ENCODE measurements at regions not wholly inside any gene's neighbourhood (a gene's known extent, or its start where the extent isn't known, plus 50 kb on each side); places are given as distances from the start of the nearest gene placed in this dataset.

GRCh38 chr12:77274926-77275325 is 209.6 kb upstream of the E2F7 start:
- no peak for DNase-seq
- peaks cover 0 to 2% (median 0%) of the 10 kb centered on the region in 8 donors for H3K9me3 Mint-ChIP-seq
- Histone ChIP-seq H3K9me3 (ENCODE audit: control insufficient read depth in 1 of 2, low read length in 2 of 2) (no peaks in the 10 kb centered on the region), H3K4me3 (ENCODE audit: low read length in 2 of 2) (no peak overlapping the region), H3K27ac (ENCODE audit: low read depth, low read length) (no peak overlapping the region), H3K4me1 (ENCODE audit: insufficient read depth, low read length) (no peaks in the 10 kb centered on the region), H3K27me3 (ENCODE audit: insufficient read depth, low read length) (no peaks in the 10 kb centered on the region), H3K36me3 (ENCODE audit: insufficient read depth, low read length) (no peaks in the 10 kb centered on the region)
- no peaks in the 10 kb centered on the region for H3K36me3 Mint-ChIP-seq
- no peaks in the 10 kb centered on the region for H3K4me1 Mint-ChIP-seq
- POLR2A ChIA-PET (ENCODE audit: partially characterized antibody): no interaction called here
- CTCF ChIA-PET (ENCODE audit: partially characterized antibody): no interaction called here
- H3K27ac Mint-ChIP-seq: no peak overlapping the region
- H3K4me3 Mint-ChIP-seq: no peak overlapping the region
- intact Hi-C loops (cut with micrococcal nuclease): no loop called here
- no peaks in the 10 kb centered on the region for H3K27me3 Mint-ChIP-seq

DNA sequence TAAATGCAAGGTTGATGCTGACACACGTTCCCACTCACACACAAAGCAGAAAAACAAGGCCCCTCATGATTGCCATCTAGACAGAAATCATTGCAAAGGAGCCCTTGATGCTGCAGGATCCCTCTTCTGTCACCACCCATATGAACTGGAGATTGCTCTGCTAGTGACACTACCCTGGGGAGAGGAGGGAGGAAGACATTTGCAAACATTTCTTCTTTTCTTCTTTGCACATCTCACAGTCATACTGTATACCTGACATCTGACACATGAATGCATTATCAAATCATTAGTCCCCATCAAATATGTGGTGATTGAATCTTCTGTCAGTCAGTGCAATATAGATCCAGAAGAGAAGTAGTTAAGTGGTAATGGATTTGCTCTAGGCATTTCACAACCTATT is 208.5 kb upstream of the E2F7 start:
- Histone ChIP-seq H3K4me1 (ENCODE audit: insufficient read depth, low read length) (no peaks in the 10 kb centered on the region), H3K36me3 (ENCODE audit: insufficient read depth, low read length) (no peaks in the 10 kb centered on the region), H3K27me3 (ENCODE audit: insufficient read depth, low read length) (no peaks in the 10 kb centered on the region), H3K4me3 (ENCODE audit: low read length in 2 of 2) (no peak overlapping the region), H3K9me3 (ENCODE audit: control insufficient read depth in 1 of 2, low read length in 2 of 2) (no peaks in the 10 kb centered on the region), H3K27ac (ENCODE audit: low read depth, low read length) (no peak overlapping the region)
- Mint-ChIP-seq H3K4me1 (no peaks in the 10 kb centered on the region), H3K9me3 (peaks cover 0 to 2% (median 0%) of the 10 kb centered on the region in 8 donors), H3K27ac (no peak overlapping the region), H3K27me3 (no peaks in the 10 kb centered on the region), H3K36me3 (no peaks in the 10 kb centered on the region), H3K4me3 (no peak overlapping the region)
- DNase-seq: no peak
- ChIA-PET POLR2A (ENCODE audit: partially characterized antibody) (no interaction called here), CTCF (ENCODE audit: partially characterized antibody) (no interaction called here)
- intact Hi-C loops (cut with micrococcal nuclease): no loop called here

GRCh38 chr12:77256956-77257355 is 191.6 kb upstream of the E2F7 start:
- DNase-seq: no peak
- H3K27ac ChIP-seq (ENCODE audit: low read depth, low read length): no peak overlapping the region
- Mint-ChIP-seq H3K27ac (no peak overlapping the region), H3K36me3 (no peaks in the 10 kb centered on the region), H3K27me3 (no peaks in the 10 kb centered on the region), H3K9me3 (peaks cover 0 to 6% (median 3%) of the 10 kb centered on the region in 8 donors), H3K4me3 (no peak overlapping the region), H3K4me1 (no peaks in the 10 kb centered on the region)
- H3K4me3 ChIP-seq (ENCODE audit: low read length in 2 of 2): no peak overlapping the region
- ChIA-PET POLR2A (ENCODE audit: partially characterized antibody) (no interaction called here), CTCF (ENCODE audit: partially characterized antibody) (no interaction called here)
- H3K9me3 ChIP-seq (ENCODE audit: control insufficient read depth in 1 of 2, low read length in 2 of 2): no peaks in the 10 kb centered on the region
- intact Hi-C loops (cut with micrococcal nuclease): no loop called here
- no peaks in the 10 kb centered on the region for H3K4me1 ChIP-seq (ENCODE audit: insufficient read depth, low read length)
- H3K36me3 ChIP-seq (ENCODE audit: insufficient read depth, low read length): no peaks in the 10 kb centered on the region
- no peaks in the 10 kb centered on the region for H3K27me3 ChIP-seq (ENCODE audit: insufficient read depth, low read length)

DNA sequence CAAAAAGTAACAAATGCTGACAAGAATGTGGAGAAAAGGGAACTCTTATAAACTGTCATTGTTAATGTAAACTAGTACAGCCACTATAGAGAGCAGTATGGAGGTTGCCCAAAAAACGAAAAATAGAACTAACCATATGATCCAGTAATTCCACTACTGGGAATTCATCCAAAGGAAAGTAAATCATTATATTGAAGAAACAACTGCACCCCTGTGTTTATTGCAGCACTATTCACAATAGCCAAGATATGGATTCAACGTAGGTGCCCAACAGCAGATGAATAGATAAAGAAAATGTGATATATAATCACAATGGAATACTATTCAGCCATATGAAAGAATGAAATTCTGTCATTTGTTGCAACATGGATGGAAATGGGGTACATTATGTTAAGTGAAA is 188.0 kb upstream of the E2F7 start:
- no peaks in the 10 kb centered on the region for H3K27me3 ChIP-seq (ENCODE audit: insufficient read depth, low read length)
- Mint-ChIP-seq H3K36me3 (no peaks in the 10 kb centered on the region), H3K4me1 (no peaks in the 10 kb centered on the region), H3K27ac (no peak overlapping the region), H3K4me3 (no peak overlapping the region), H3K27me3 (no peaks in the 10 kb centered on the region), H3K9me3 (peaks cover 0 to 5% (median 1%) of the 10 kb centered on the region in 8 donors)
- intact Hi-C loops (cut with micrococcal nuclease): no loop called here
- no peak for DNase-seq
- H3K27ac ChIP-seq (ENCODE audit: low read depth, low read length): no peak overlapping the region
- H3K4me3 ChIP-seq (ENCODE audit: low read length in 2 of 2): no peak overlapping the region
- ChIA-PET CTCF (ENCODE audit: partially characterized antibody) (no interaction called here), POLR2A (ENCODE audit: partially characterized antibody) (no interaction called here)
- H3K4me1 ChIP-seq (ENCODE audit: insufficient read depth, low read length): no peaks in the 10 kb centered on the region
- no peaks in the 10 kb centered on the region for H3K36me3 ChIP-seq (ENCODE audit: insufficient read depth, low read length)
- no peaks in the 10 kb centered on the region for H3K9me3 ChIP-seq (ENCODE audit: control insufficient read depth in 1 of 2, low read length in 2 of 2)

GRCh38 chr12:77251799-77252198 is 186.4 kb upstream of the E2F7 start:
- Histone ChIP-seq H3K27ac (ENCODE audit: low read depth, low read length) (no peak overlapping the region), H3K27me3 (ENCODE audit: insufficient read depth, low read length) (no peaks in the 10 kb centered on the region), H3K36me3 (ENCODE audit: insufficient read depth, low read length) (no peaks in the 10 kb centered on the region), H3K4me3 (ENCODE audit: low read length in 2 of 2) (no peak overlapping the region), H3K4me1 (ENCODE audit: insufficient read depth, low read length) (no peaks in the 10 kb centered on the region), H3K9me3 (ENCODE audit: control insufficient read depth in 1 of 2, low read length in 2 of 2) (no peaks in the 10 kb centered on the region)
- no peak overlapping the region for H3K4me3 Mint-ChIP-seq
- H3K9me3 Mint-ChIP-seq: peaks cover 0 to 4% (median 0%) of the 10 kb centered on the region in 8 donors
- no peaks in the 10 kb centered on the region for H3K36me3 Mint-ChIP-seq
- no peaks in the 10 kb centered on the region for H3K27me3 Mint-ChIP-seq
- intact Hi-C loops (cut with micrococcal nuclease): no loop called here
- H3K27ac Mint-ChIP-seq: no peak overlapping the region
- CTCF ChIA-PET (ENCODE audit: partially characterized antibody): no interaction called here
- POLR2A ChIA-PET (ENCODE audit: partially characterized antibody): no interaction called here
- no peaks in the 10 kb centered on the region for H3K4me1 Mint-ChIP-seq
- DNase-seq: no peak

DNA sequence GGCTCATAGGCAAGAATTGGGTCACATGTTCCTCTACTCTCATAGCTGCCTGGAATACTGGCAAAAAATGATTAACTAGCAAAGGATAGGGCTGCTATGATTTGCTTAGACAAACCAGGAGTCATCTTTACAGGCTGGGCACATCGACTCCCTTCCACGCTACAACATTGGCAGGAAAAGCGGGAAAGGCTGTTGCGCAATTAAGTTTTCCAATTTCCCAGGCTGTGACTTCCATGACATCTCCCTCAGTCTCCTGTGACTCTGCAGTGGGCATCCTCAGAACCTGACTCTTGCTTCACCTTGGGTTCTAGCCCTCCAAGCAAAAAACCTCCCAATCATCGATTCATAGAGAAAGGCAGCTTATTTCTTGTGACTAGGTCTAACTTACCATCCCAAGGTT is 184.5 kb upstream of the E2F7 start:
- ChIA-PET CTCF (ENCODE audit: partially characterized antibody) (no interaction called here), POLR2A (ENCODE audit: partially characterized antibody) (no interaction called here)
- no peaks in the 10 kb centered on the region for H3K27me3 ChIP-seq (ENCODE audit: insufficient read depth, low read length)
- DNase-seq: no peak
- Mint-ChIP-seq H3K27ac (no peak overlapping the region), H3K4me3 (no peak overlapping the region), H3K9me3 (peaks cover 0 to 4% (median 0%) of the 10 kb centered on the region in 8 donors), H3K27me3 (no peaks in the 10 kb centered on the region), H3K36me3 (no peaks in the 10 kb centered on the region), H3K4me1 (no peaks in the 10 kb centered on the region)
- no peaks in the 10 kb centered on the region for H3K36me3 ChIP-seq (ENCODE audit: insufficient read depth, low read length)
- H3K9me3 ChIP-seq (ENCODE audit: control insufficient read depth in 1 of 2, low read length in 2 of 2): no peaks in the 10 kb centered on the region
- intact Hi-C loops (cut with micrococcal nuclease): no loop called here
- H3K4me3 ChIP-seq (ENCODE audit: low read length in 2 of 2): no peak overlapping the region
- H3K27ac ChIP-seq (ENCODE audit: low read depth, low read length): no peak overlapping the region
- H3K4me1 ChIP-seq (ENCODE audit: insufficient read depth, low read length): no peaks in the 10 kb centered on the region

DNA sequence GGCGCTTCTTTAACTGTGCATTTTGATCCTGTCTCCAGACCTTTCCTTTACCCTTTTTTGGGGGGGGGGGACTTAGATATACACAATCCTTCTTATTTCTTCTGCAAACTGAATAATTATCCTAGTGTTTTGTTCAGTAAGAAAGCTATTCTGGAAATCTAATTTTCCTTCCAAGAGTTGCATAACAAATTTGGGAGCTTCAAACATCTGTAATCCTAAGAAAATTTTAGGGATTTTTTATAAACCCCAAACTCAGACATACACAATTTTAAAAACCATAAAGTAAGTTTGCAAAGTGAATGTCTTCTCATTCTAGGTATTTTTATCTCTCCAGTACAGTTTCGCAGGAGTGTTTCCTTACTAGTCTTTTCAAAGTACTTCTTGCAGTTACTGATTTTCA is 182.7 kb upstream of the E2F7 start:
- Histone ChIP-seq H3K27me3 (ENCODE audit: insufficient read depth, low read length) (no peaks in the 10 kb centered on the region), H3K36me3 (ENCODE audit: insufficient read depth, low read length) (no peaks in the 10 kb centered on the region), H3K9me3 (ENCODE audit: control insufficient read depth in 1 of 2, low read length in 2 of 2) (no peaks in the 10 kb centered on the region), H3K4me1 (ENCODE audit: insufficient read depth, low read length) (no peaks in the 10 kb centered on the region), H3K4me3 (ENCODE audit: low read length in 2 of 2) (no peak overlapping the region), H3K27ac (ENCODE audit: low read depth, low read length) (no peak overlapping the region)
- no peaks in the 10 kb centered on the region for H3K27me3 Mint-ChIP-seq
- no peak overlapping the region for H3K4me3 Mint-ChIP-seq
- H3K27ac Mint-ChIP-seq: no peak overlapping the region
- H3K4me1 Mint-ChIP-seq: no peaks in the 10 kb centered on the region
- no peaks in the 10 kb centered on the region for H3K36me3 Mint-ChIP-seq
- no peak for DNase-seq
- intact Hi-C loops (cut with micrococcal nuclease): no loop called here
- CTCF ChIA-PET (ENCODE audit: partially characterized antibody): no interaction called here
- peaks cover 0 to 7% (median 0%) of the 10 kb centered on the region in 8 donors for H3K9me3 Mint-ChIP-seq
- POLR2A ChIA-PET (ENCODE audit: partially characterized antibody): no interaction called here

DNA sequence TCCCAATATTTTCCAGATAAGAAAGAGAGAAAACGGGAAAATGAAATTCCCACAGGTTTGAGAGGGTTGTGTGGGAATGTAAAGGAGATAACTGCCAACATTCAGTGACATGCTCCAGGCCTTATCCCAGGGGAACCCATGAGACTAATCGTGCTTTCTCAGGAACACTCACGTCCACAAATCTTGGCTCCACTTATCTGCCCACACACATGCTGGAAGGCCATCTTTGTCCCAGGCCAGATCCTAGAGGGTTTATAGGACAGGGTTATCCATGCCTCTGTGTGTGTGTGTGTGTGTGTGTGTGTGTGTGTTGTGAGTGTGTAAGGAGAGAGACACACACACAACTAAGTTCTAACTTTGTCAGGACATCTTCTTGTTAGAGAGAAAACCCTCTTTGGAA is 182.2 kb upstream of the E2F7 start:
- Mint-ChIP-seq H3K4me3 (no peak overlapping the region), H3K9me3 (peaks cover 0 to 7% (median 0%) of the 10 kb centered on the region in 8 donors), H3K27ac (no peak overlapping the region), H3K4me1 (no peaks in the 10 kb centered on the region), H3K27me3 (no peaks in the 10 kb centered on the region), H3K36me3 (no peaks in the 10 kb centered on the region)
- H3K4me1 ChIP-seq (ENCODE audit: insufficient read depth, low read length): no peaks in the 10 kb centered on the region
- POLR2A ChIA-PET (ENCODE audit: partially characterized antibody): no interaction called here
- no peaks in the 10 kb centered on the region for H3K36me3 ChIP-seq (ENCODE audit: insufficient read depth, low read length)
- no peak overlapping the region for H3K4me3 ChIP-seq (ENCODE audit: low read length in 2 of 2)
- H3K9me3 ChIP-seq (ENCODE audit: control insufficient read depth in 1 of 2, low read length in 2 of 2): no peaks in the 10 kb centered on the region
- intact Hi-C loops (cut with micrococcal nuclease): no loop called here
- DNase-seq: no peak
- no peak overlapping the region for H3K27ac ChIP-seq (ENCODE audit: low read depth, low read length)
- CTCF ChIA-PET (ENCODE audit: partially characterized antibody): no interaction called here
- no peaks in the 10 kb centered on the region for H3K27me3 ChIP-seq (ENCODE audit: insufficient read depth, low read length)
